ENCODE measurements at regions not wholly inside any gene's neighbourhood (a gene's known extent, or its start where the extent isn't known, plus 50 kb on each side); places are given as distances from the start of the nearest gene placed in this dataset.

- TF ChIP-seq, protein P1, sequence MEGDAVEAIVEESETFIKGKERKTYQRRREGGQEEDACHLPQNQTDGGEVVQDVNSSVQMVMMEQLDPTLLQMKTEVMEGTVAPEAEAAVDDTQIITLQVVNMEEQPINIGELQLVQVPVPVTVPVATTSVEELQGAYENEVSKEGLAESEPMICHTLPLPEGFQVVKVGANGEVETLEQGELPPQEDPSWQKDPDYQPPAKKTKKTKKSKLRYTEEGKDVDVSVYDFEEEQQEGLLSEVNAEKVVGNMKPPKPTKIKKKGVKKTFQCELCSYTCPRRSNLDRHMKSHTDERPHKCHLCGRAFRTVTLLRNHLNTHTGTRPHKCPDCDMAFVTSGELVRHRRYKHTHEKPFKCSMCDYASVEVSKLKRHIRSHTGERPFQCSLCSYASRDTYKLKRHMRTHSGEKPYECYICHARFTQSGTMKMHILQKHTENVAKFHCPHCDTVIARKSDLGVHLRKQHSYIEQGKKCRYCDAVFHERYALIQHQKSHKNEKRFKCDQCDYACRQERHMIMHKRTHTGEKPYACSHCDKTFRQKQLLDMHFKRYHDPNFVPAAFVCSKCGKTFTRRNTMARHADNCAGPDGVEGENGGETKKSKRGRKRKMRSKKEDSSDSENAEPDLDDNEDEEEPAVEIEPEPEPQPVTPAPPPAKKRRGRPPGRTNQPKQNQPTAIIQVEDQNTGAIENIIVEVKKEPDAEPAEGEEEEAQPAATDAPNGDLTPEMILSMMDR (IDR thresholded peaks at IDR 0.05): no peak
- TF ChIP-seq POLR2A (IDR thresholded peaks at IDR 0.05; ENCODE audit: low read depth): no peak
Measured at GRCh38 chr3:24641628-24642027, 147.0 kb upstream of the THRB start.

Measured in esophagus muscularis mucosa (tissue), 3 donors.